GM18520 (cell line): ENCODE measurements at regions not wholly inside any gene's neighbourhood (a gene's known extent, or its start where the extent isn't known, plus 50 kb on each side); places are given as distances from the start of the nearest gene placed in this dataset.
"Not testable (repeated sequence)": the region's sequence is repeated elsewhere in the genome, so short reads cannot be mapped to it uniquely, and the experiment has no call there.

Experiments
- ATAC-seq: cut with Tn5 transposase; IDR thresholded peaks from one replicate; pipeline ENCODE4 v1.9.1; 2021; ENCODE audit not compliant: unreplicated experiment

DNA sequence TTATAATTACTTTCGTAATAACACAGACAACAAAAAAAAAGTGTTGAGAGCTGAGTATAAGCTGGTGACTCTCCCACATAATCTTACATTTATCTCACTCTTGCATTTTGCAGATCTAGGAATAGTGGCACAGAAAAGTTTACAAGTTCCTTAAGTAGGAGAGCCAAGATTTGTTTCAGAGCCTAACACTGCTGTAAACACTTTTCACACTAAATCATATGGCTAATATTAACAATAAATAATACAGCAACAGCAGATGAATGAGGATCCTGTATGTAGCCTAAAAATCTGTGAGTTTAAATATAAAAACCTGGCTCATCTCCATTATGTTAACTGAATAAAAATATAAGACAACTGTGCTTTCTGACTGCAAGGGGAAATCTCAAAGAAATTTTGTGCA lies 846.5 kb upstream of the ADAMTS5 start:
- ATAC-seq = no peak

GRCh38 chr21:27812279-27812678 lies 845.4 kb upstream of the ADAMTS5 start:
- ATAC-seq = no peak

- ATAC-seq = no peak
These were observed 842.0 kb upstream of the ADAMTS5 start for GRCh38 chr21:27808923-27809322.

DNA sequence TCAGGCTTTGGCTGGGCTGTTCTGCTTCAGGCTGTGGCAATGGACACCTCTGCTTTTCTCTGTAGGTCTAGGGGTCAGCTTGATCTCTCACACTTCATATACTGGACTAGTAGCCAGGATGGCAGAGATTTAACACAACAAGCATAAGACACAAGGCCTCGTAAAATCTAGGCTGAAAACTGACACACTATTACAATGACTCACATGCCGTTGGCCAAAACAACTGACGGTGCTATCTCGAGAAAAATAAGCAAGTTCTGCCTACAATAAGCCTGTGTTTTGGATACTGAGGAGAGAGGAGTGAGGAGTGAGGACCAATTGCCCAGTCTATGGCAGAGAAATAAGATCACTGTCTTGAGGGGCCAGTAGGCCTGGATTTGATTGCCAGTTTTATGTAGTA lies 840.7 kb upstream of the ADAMTS5 start:
- ATAC-seq = no peak

DNA sequence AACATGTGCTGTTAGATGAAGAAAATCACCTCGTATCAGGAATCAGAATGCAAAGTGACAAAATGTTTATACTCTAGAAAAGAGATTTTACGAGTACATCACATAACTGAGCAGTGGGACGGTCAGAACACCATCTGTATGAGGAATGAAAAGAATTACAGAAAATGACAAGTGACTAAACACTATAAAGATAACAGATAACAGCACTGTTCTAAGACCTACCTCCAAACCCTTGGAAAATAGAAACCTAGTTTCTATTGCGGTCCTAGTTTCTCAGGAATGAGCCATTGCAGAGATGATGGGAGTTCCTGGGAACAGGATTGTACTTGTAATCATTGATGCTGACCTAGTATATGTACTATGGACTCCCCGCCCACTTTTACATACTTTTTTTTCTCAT lies 839.4 kb upstream of the ADAMTS5 start:
- no peak for ATAC-seq

DNA sequence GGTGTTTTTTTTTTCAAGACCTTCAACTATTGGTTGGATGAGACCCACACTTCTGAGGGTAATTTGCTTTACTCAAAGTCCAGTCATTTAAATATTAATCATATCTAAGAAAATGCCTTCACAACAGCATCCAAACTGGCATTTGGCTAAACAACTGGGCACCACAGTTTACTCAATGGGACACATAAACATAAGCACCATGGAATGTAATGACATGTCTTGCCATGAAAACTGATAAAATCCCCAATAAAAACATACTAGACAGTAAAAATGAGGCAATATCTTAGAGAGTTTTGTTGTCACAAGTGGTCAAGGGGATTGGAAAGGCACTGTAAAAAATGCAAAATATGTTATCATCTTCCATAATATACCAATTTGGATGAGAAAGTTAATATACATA lies 838.8 kb upstream of the ADAMTS5 start:
- ATAC-seq = no peak

GRCh38 chr21:27804515-27804914 lies 837.6 kb upstream of the ADAMTS5 start:
- no peak for ATAC-seq

DNA sequence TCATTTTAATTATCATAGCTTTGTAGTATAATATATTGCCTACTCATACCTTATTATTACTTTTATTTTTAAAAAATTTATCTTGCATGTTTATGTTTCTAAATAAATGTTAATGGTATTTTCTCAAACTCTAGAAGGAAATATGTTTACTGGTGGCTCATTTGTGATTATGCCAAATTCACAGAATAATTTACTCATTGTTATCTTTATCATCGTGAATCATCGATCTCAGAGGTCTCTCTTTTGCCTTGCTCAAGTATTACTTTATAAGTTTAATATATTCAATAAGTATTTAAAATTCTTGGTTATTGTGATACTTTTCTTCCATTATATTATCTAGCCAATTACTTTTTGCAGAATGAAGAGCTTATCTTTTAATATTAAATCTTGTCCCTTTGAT lies 836.7 kb upstream of the ADAMTS5 start:
- no peak for ATAC-seq

GRCh38 chr21:27802816-27803475 lies 836.1 kb upstream of the ADAMTS5 start:
- ATAC-seq = no peak

GRCh38 chr21:27799861-27800260 lies 833.0 kb upstream of the ADAMTS5 start:
- no peak for ATAC-seq

DNA sequence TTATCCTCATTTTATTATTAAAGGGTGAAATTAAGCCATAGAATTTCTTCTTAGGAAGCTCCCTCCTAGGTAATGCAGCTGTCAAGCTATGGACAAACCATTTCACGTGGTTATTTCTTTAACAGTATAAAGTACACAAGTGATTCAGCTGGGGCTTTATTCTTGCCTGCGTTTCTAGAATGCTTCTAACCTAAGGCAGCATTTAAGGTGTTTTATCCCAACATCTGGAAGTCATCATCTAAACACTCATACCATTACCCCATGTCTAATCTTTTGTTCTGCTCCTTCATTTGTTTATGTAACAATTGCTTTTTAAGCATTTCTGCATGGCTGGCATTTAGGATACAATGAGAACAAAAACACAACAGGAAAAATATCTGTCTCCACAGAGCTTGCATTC lies 829.2 kb upstream of the ADAMTS5 start:
- no peak for ATAC-seq

DNA sequence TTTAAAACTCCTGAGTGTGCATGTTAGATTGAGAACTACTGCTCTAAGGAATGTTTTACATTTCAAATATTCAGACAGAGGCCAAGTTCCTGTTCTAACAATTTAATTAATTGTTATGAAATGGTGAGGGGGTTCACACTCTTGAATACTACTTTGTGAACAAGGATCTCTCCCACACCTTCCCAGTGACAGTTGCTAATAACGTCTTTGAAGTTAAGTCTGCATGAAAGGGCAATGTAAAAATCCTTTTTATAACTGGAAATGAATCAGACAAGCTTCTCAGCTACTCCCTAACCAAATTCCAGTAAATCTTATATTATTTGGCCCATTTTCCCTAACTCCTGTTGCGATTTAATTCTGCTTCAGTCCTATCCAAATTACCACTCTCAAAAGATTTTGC lies 828.5 kb upstream of the ADAMTS5 start:
- no peak for ATAC-seq

DNA sequence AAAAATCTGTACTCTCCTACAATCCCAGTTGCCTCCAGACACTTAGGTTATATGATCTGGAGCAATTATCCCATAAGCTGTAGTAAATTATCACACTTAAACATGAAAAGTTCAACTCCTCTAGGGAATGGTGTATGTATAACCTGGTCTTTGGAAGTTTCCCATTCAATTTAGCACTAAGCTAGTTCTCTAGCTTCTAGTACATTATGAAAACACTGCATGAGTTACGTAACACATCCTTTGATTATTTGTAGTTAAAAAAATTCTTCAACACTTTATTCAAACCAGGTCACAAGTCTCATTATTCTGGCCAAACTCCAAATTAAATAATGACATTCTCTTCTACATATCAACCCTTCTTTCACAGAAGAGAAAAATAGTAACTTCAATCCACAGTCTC lies 827.0 kb upstream of the ADAMTS5 start:
- ATAC-seq = no peak

GRCh38 chr21:27787046-27787445 lies 820.2 kb upstream of the ADAMTS5 start:
- ATAC-seq = no peak

- no peak for ATAC-seq
These were observed 812.7 kb upstream of the ADAMTS5 start for GRCh38 chr21:27779606-27780005.

DNA sequence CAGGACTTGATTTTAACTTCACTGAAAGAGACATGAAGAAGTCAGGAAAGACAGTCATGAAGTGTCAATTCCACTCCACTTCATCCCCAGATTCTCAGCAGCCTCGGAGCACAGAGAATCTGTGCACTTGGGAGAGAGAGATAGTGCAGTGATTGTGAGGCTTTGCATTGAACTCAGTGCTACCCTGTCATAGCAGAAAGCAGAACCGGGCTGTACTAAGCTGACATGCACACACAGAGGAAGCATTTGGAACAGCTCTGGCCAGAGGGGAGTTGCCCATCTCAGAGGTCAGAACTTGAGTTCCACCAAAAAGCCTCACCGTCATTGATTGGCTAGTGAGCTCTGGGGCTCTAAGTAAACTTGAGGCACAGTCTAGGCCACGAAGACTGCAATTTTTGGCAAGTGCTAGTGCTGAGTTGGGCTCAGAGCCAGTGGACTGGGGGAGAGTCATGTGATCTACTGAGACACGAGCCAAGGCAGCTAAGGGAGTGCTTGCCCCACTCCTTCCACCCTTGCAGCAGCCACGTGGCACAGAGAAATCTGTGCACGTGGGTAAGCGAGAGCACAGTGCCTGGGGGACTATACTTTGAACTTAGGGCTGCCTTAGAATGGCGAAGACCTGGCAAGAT lies 810.2 kb upstream of the ADAMTS5 start:
- ATAC-seq = no peak

GRCh38 chr21:27772816-27773215 lies 805.9 kb upstream of the ADAMTS5 start:
- no peak for ATAC-seq

DNA sequence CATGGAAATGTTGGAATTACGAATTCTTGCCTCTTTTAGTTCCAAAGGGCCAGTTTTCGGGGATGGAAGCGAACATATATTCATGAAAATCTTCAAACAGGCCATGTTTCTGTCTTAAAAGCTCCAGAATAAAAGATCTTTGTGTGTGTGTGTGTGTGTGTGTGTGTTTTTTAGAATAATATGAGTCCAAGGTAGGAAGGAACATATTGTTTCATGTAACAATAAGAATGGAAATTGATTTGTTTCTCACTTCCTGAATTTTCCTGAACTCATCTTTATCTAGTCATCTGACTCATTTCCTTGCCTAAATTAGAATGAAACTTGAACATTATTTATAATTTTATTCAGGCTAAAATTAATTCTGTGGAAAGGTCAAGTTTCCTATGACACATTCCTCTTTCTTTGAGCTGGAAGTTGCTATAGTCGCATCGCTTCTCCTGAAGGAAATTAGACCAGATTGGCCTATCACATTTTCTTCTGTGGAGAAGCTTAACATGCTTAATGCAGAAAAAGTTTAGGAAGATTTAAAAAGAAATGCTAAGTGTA lies 805.1 kb upstream of the ADAMTS5 start:
- ATAC-seq = no peak

DNA sequence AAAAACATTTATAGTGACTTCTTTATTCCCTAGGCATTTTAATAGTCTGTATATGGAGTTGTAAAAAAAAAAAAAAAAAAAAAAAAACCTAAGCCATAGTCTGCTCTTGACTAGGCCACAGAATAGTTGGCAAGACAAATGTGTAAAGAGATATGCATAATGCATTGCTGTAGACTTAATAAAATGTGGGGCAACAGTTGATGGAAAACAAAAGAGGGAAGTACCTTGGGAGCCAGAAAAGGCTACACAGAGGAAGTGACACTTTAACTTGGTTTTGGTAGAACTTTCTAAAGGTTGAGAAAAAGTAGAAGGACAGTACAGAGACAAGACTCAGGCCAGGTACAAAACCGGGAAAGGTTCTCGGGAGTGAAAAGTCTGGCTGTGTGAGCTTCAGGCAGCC lies 802.9 kb upstream of the ADAMTS5 start:
- ATAC-seq = no peak

- ATAC-seq = not testable (repeated sequence)
These were observed 801.3 kb upstream of the ADAMTS5 start for GRCh38 chr21:27768046-27768637.

- no peak for ATAC-seq
These were observed 797.2 kb upstream of the ADAMTS5 start for GRCh38 chr21:27764056-27764455.

DNA sequence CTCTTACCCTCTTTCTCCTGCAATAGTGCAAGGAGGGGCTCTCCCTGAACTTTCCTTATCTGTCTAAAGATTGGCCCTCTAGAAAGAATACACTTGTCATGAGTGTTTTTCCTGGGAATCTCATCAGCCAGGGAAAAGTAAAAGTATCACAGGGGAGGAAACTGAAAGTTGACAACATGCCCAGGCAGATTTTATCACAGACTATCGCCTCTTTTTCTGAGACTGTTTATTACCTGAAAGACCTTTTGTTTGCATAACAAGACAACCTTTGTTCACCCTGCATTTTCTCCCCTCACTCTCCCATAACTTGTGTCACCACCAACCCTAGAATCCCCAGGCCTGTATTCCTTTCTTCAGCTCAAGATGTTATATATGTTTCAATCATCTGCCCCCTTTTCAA lies 794.7 kb upstream of the ADAMTS5 start:
- ATAC-seq = no peak
